Stomach (tissue), 8 donors: ENCODE measurements at regions not wholly inside any gene's neighbourhood (a gene's known extent, or its start where the extent isn't known, plus 50 kb on each side); places are given as distances from the start of the nearest gene placed in this dataset.
A peak's percentile ranks its signal among the peaks of the same experiment; 100 is the strongest.

Experiments
- DNase-seq, 2 donors: peaks; one replicate each; pipeline versions ENCODE4 v3.0.0 to v3.0.0-alpha.2; 2013 to 2019
- H3K27ac ChIP-seq, 5 donors: fragments of 200-600 bp in 4 of 5; sonication (generic) in 4 of 5; one replicate each; pipeline ENCODE4 v1.5.1; 2013 to 2019; ENCODE audit warnings: mild to moderate bottlenecking in 1 of 5, moderate library complexity in 1 of 5
- H3K27me3 ChIP-seq, 3 donors: fragments of 200-600 bp; sonication (generic); one replicate each; pipeline ENCODE4 v1.5.1; 2017 to 2019; ENCODE audit warnings: mixed run types in 1 of 3
- H3K36me3 ChIP-seq, 4 donors: fragments of 200-600 bp; sonication (generic); 1 replicate in 3 of 4; 2 replicates in 1 of 4; pipeline ENCODE4 v1.5.1; 2016 to 2019
- H3K4me1 ChIP-seq, 4 donors: fragments of 200-600 bp; sonication (generic); one replicate each; pipeline ENCODE4 v1.5.1; 2016 to 2019
- H3K4me3 ChIP-seq, 4 donors: fragments of 200-600 bp; sonication (generic) in 3 of 4; one replicate each; pipeline ENCODE4 v1.5.1; 2016 to 2019; ENCODE audit warnings: mild to moderate bottlenecking in 1 of 4
- H3K9me3 ChIP-seq, 4 donors: fragments of 200-600 bp; sonication (generic); one replicate each; pipeline ENCODE4 v1.5.1; 2016 to 2019
- CTCF ChIP-seq, 7 experiments: fragments of 450-650 bp in 4 of 7; fragments of 200-600 bp in 3 of 7; sonication (generic) in 3 of 7; IDR thresholded peaks; one replicate each; pipeline ENCODE4 v1.5.1; 2016 to 2019; ENCODE audit warnings: antibody characterized with exemption in 7 of 7, control low read depth in 2 of 7, mild to moderate bottlenecking in 1 of 7
- EP300 ChIP-seq: sonication (generic); formaldehyde crosslinking; IDR thresholded peaks from one replicate; pipeline ENCODE4 v1.6.1; 2017; ENCODE audit warnings: antibody characterized with exemption
- POLR2A ChIP-seq, 4 donors: fragments of 450-650 bp; IDR thresholded peaks; one replicate each; pipeline ENCODE4 v1.6.1; 2016; ENCODE audit warnings: antibody characterized with exemption in 4 of 4, control low read depth in 2 of 4, mild to moderate bottlenecking in 1 of 4, moderate library complexity in 1 of 4
- POLR2AphosphoS5 ChIP-seq, 3 donors: sonication (generic); formaldehyde crosslinking; IDR thresholded peaks; one replicate each; pipeline ENCODE4 v1.6.1; 2016; ENCODE audit warnings: antibody characterized with exemption in 3 of 3
- WGBS, 5 donors: extraction: QIAGEN DNeasy Blood & Tissue Kit in 3 of 5; methylation state at CpG; one replicate each; pipeline versions ENCODE4 v1.1.5 to v1.1.7; 2013 to 2018; 5-methylcytosine and 5-hydroxymethylcytosine counted together
- intact Hi-C: fragments of 100-400 bp; cut with DNase I; formaldehyde crosslinking; loops from one replicate; pipeline ENCODE4 v1.15.1; 2023; ENCODE audit warnings: low total_unique reads
- donor health status: healthy with polysubstance abuse.
- donor health status: Bipolar disorder and iron deficiency.
- donor health status: healthy.

- H3K9me3 ChIP-seq: peaks cover 0 to 17% (median 5%) of the 10 kb centered on the region in 4 donors
- H3K27ac ChIP-seq: no peak overlapping the region
- H3K4me1 ChIP-seq: no peaks in the 10 kb centered on the region
- no peaks in the 10 kb centered on the region for H3K36me3 ChIP-seq
- H3K4me3 ChIP-seq: no peak overlapping the region
- no peak for DNase-seq
- 65 to 78% (median 68%) methylated on average over 1 of the region's 1 CpG for WGBS, 5 donors
- no peak for TF ChIP-seq POLR2A (IDR thresholded peaks at IDR 0.05)
- TF ChIP-seq CTCF (IDR thresholded peaks at IDR 0.05): no peak
- no peak for TF ChIP-seq POLR2AphosphoS5 (IDR thresholded peaks at IDR 0.05)
- TF ChIP-seq EP300: no peak
- no peaks in the 10 kb centered on the region for H3K27me3 ChIP-seq
- intact Hi-C loops: no loop called here
Measured at GRCh38 chr12:14290951-14291350, 74.5 kb upstream of the ATF7IP start.

GRCh38 chr12:14303661-14304155, 61.8 kb upstream of the ATF7IP start:
- intact Hi-C loops: no loop called here

GRCh38 chr12:14307004-14307403, 58.5 kb upstream of the ATF7IP start:
- Histone ChIP-seq H3K4me1 (no peaks in the 10 kb centered on the region), H3K27me3 (no peaks in the 10 kb centered on the region), H3K36me3 (no peaks in the 10 kb centered on the region), H3K27ac (no peak overlapping the region), H3K9me3 (no peaks in the 10 kb centered on the region), H3K4me3 (no peak overlapping the region)
- no peak for TF ChIP-seq CTCF (IDR thresholded peaks at IDR 0.05)
- no peak for TF ChIP-seq POLR2AphosphoS5 (IDR thresholded peaks at IDR 0.05)
- no peak for TF ChIP-seq POLR2A (IDR thresholded peaks at IDR 0.05)
- no peak for TF ChIP-seq EP300
- DNase-seq: no peak
- intact Hi-C loops: no loop called here
- WGBS, 5 donors: 86 to 95% (median 91%) methylated on average over 3 of the region's 3 CpGs

More at GRCh38 chr12:14303661-14304155, 61.8 kb upstream of the ATF7IP start:
- H3K36me3 ChIP-seq: no peaks in the 10 kb centered on the region
- no peaks in the 10 kb centered on the region for H3K27me3 ChIP-seq
- peaks cover 0 to 7% (median 3%) of the 10 kb centered on the region in 4 donors for H3K9me3 ChIP-seq
- no peak overlapping the region for H3K4me3 ChIP-seq
- H3K27ac ChIP-seq: no peak overlapping the region
- no peaks in the 10 kb centered on the region for H3K4me1 ChIP-seq
- peak in 1 of 2 donors; percentile 4 for DNase-seq
- TF ChIP-seq POLR2AphosphoS5 (IDR thresholded peaks at IDR 0.05): no peak
- no peak for TF ChIP-seq CTCF (IDR thresholded peaks at IDR 0.05)
- no peak for TF ChIP-seq POLR2A (IDR thresholded peaks at IDR 0.05)
- TF ChIP-seq EP300: no peak

- no peak overlapping the region for H3K4me3 ChIP-seq
- no peak overlapping the region for H3K27ac ChIP-seq
- no peaks in the 10 kb centered on the region for H3K9me3 ChIP-seq
- 88 to 99% (median 95%) methylated on average over 4 of the region's 4 CpGs for WGBS, 5 donors
- no peaks in the 10 kb centered on the region for H3K27me3 ChIP-seq
- no peaks in the 10 kb centered on the region for H3K36me3 ChIP-seq
- TF ChIP-seq EP300 (no peak), POLR2AphosphoS5 (IDR thresholded peaks at IDR 0.05) (no peak), POLR2A (IDR thresholded peaks at IDR 0.05) (no peak), CTCF (IDR thresholded peaks at IDR 0.05) (no peak)
- H3K4me1 ChIP-seq: no peaks in the 10 kb centered on the region
- intact Hi-C loops: no loop called here
- no peak for DNase-seq
Measured at GRCh38 chr12:14308516-14308915, 57.0 kb upstream of the ATF7IP start.
